GM12874 (cell line): ENCODE measurements at regions not wholly inside any gene's neighbourhood (a gene's known extent, or its start where the extent isn't known, plus 50 kb on each side); places are given as distances from the start of the nearest gene placed in this dataset.

ENCODE experiments used
- CTCF ChIP-seq: IDR thresholded peaks from 2 replicates; pipeline ENCODE4 v1.5.1; 2011; ENCODE audit warnings: low read depth, mild to moderate bottlenecking, control low read depth, low read length, moderate library complexity; ENCODE audit not compliant: insufficient read depth

GRCh38 chr5:119757276-119757675 lies 127.9 kb downstream of the FAM170A start:
- TF ChIP-seq CTCF, result no peak

GRCh38 chr5:119785057-119785456 lies 155.7 kb downstream of the FAM170A start:
- TF ChIP-seq CTCF, result no peak

- no peak for TF ChIP-seq CTCF
These were observed 160.2 kb downstream of the FAM170A start for GRCh38 chr5:119789406-119790117.

- TF ChIP-seq CTCF, result no peak
These were observed 162.9 kb downstream of the FAM170A start for GRCh38 chr5:119792161-119792799.

GRCh38 chr5:119795768-119796167 lies 166.4 kb downstream of the FAM170A start:
- TF ChIP-seq CTCF, result no peak

- no peak for TF ChIP-seq CTCF
These were observed 172.2 kb downstream of the FAM170A start for GRCh38 chr5:119801570-119801969.

GRCh38 chr5:119808024-119808423 lies 178.7 kb downstream of the FAM170A start:
- TF ChIP-seq CTCF, result no peak
